ENCODE measurements at regions not wholly inside any gene's neighbourhood (a gene's known extent, or its start where the extent isn't known, plus 50 kb on each side); places are given as distances from the start of the nearest gene placed in this dataset.

GRCh38 chr7:77484785-77485184 is 52.3 kb upstream of the PTPN12 start:
- DNase-seq, result no peak

- peak; percentile 90 for DNase-seq
Measured at GRCh38 chr7:77482015-77482414, 55.1 kb upstream of the PTPN12 start.

DNA sequence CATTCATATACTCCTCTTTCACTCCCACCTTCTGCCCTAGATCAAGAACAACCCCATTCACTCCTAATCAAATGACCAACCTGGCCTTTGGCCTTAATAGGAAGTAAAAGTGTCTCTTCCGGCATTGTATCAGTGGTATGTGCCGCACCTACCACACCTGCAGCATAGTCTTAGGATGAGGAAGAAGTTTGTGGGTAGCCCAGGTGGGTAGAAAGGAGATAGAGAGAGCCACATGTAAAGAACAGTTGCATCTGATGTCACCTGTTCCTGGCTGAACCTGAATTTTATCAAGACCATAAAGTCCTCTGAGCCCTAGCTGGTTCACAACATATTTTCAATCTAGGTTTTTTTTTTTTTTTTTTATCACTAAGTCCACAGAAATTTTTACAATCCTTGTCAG is 55.5 kb upstream of the PTPN12 start:
- no peak for DNase-seq

- DNase-seq, result peak; percentile 87
Measured at GRCh38 chr7:77480102-77480627, 56.9 kb upstream of the PTPN12 start.

GRCh38 chr7:77479536-77480088 is 57.5 kb upstream of the PTPN12 start:
- DNase-seq, result no peak

DNA sequence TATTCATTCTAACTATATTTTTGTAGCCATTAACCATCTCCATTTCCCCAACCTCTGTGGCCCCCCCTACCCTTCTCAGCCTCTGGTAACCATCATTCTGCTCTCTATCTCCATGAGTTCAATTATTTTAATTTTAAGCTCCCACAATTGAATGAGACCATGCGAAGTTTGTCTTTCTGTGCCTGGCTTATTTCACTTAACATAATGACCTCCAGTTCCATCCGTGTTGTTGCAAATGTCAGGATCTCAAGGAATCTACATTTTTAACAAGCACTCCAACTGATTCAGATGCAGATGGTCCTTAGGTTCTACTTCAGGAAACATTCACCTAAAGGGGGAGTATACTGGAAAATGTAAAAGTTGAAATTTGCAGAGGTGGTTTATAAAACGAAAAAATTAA is 60.2 kb upstream of the PTPN12 start:
- DNase-seq, result no peak

DNA sequence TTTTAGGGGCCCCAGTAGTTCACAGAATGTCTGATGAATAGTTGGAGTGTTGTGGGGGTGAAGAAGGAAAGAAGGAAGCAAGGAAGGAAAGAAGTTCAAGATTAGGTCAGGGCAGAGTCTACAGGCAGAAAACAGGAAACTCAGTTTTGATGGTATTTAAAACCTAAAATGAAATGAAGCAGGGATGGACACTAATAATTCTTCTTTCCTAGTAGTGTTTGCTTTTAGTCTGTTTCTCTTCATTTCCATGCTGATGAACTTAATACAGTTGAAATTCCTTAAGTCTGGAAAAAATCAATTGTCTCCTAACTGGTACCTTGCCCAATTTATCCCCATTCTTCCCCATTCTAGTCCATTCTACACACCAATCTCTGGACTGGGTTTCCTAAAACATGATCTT is 59.0 kb upstream of the GSAP start:
- DNase-seq, result no peak

DNA sequence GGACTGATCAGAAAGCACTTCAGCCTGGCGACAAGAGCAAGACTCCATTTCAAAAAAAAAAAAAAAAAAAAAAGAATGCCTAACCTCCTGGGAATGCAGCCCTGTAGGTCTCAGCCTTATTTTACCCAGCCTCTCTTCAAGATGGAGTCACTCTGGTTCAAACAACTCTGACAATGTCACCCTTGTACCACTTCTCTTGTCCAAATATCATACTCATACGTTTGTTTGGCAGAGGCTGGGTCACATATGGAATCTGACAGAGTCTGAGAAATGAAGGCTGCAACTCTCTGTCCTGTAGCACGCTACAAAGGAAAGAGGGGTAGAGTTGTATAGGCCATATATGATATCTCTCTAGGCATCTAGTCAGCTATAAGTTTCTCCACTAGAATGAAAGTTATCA is 58.6 kb upstream of the GSAP start:
- DNase-seq, result no peak

GRCh38 chr7:77473229-77474005 is 57.3 kb upstream of the GSAP start:
- DNase-seq, result peak; percentile 75

DNA sequence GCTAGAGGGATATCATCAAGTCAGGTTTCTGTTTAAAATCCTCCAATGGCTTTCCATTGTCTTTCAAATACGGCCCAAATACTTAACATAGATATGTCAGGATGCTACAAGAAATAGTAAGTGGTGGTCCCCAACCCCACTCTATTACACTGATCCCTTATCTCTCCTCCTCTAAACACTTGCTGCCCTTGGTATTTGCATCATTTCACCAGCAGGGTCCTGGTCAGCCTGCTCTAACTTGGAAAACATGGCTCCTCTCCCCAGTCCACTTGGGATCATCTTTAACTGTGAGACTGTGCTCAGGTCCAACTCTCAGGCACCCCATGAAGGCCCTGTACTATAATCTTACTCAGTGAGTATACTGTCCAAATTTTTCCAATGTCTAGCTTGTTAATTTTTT is 53.8 kb upstream of the GSAP start:
- DNase-seq, result no peak

DNA sequence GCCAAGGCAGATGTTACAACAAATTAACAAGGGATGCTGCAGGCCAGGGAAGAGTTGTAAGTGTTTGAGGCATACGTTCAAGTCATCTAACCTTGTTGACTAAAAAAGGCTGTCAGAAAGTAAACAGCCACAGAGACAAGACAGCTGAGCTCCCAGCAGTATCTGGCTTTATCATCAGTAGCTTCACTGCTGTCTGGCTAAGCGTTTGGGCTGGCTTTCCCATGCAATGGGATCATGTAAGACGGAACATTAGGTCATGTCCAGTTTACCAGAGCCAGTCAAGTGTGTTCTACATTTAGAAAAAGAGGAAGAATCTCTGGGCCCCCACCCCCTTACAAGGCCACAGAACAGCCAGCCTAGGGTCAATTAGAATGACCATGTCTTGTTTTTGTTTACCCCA is 51.3 kb upstream of the GSAP start:
- peak; percentile 94 for DNase-seq

GRCh38 chr7:77466450-77466849 is 50.3 kb upstream of the GSAP start:
- peak; percentile 88 for DNase-seq
